Right cardiac atrium (tissue), 5 donors: ENCODE measurements at regions not wholly inside any gene's neighbourhood (a gene's known extent, or its start where the extent isn't known, plus 50 kb on each side); places are given as distances from the start of the nearest gene placed in this dataset.

ENCODE experiments used
- ATAC-seq, 2 donors: fragments of 200-7000 bp; cut with Tn5 transposase; one replicate each; pipeline versions ENCODE4 v1.8.0 to v1.9.1; 2020; ENCODE audit warnings: moderate library complexity in 2 of 2, mild to moderate bottlenecking in 1 of 2
- DNase-seq, 3 donors: peaks; one replicate each; pipeline ENCODE4 v3.0.0-alpha.2; 2020
- H3K27ac ChIP-seq: one replicate; pipeline ENCODE4 v1.5.1; 2013; ENCODE audit warnings: mild to moderate bottlenecking, low read length, control low read depth, moderate library complexity
- H3K27me3 ChIP-seq: one replicate; pipeline ENCODE4 v1.6.1; 2013; ENCODE audit not compliant: control insufficient read depth, insufficient read depth
- H3K4me1 ChIP-seq: one replicate; pipeline ENCODE4 v1.6.1; 2013; ENCODE audit warnings: low read length; ENCODE audit not compliant: control insufficient read depth, insufficient read depth
- H3K4me3 ChIP-seq: one replicate; pipeline ENCODE4 v1.5.1; 2013; ENCODE audit warnings: low read length, control low read depth
- H3K9me3 ChIP-seq: one replicate; pipeline ENCODE4 v1.6.1; 2013; ENCODE audit warnings: low read length; ENCODE audit not compliant: control insufficient read depth
- WGBS: extraction: QIAGEN DNeasy Blood & Tissue Kit; methylation state at CpG from one replicate; pipeline ENCODE4 v1.1.7; 2013; 5-methylcytosine and 5-hydroxymethylcytosine counted together
- intact Hi-C, 4 donors: fragments of 100-400 bp; cut with DNase I; formaldehyde crosslinking; loops; one replicate each; pipeline versions ENCODE4 v1.11.0 to v1.14.0; 2022 to 2023
- donor health status: healthy with polysubstance abuse.
- donor health status: DM: no; HTN: yes; CAD: no.
- donor health status: DM: no; HTN: no; CAD: no.
- donor health status: DM: no; HTN: yes; CAD: no; lungs with severe emphysema.
- donor health status: DM: yes; HTN: yes; CAD: no.

- H3K4me1 ChIP-seq, result no peaks in the 10 kb centered on the region
- WGBS, result 81% methylated on average over 37 of the region's 37 CpGs
- intact Hi-C loops, result no loop called here
- ATAC-seq (no peak), DNase-seq (no peak)
- H3K27ac ChIP-seq, result no peak overlapping the region
- no peak overlapping the region for H3K4me3 ChIP-seq
- H3K27me3 ChIP-seq, result no peaks in the 10 kb centered on the region
- no peaks in the 10 kb centered on the region for H3K9me3 ChIP-seq
Measured at GRCh38 chr6:166763606-166764472, 136.8 kb upstream of the RPS6KA2 start.

- intact Hi-C loops, result no loop called here
- H3K4me3 ChIP-seq, result no peak overlapping the region
- H3K27ac ChIP-seq, result no peak overlapping the region
- H3K9me3 ChIP-seq, result no peaks in the 10 kb centered on the region
- 80% methylated on average over 9 of the region's 9 CpGs for WGBS
- H3K4me1 ChIP-seq, result peaks cover 2% of the 10 kb centered on the region
- DNase-seq, result no peak
- no peaks in the 10 kb centered on the region for H3K27me3 ChIP-seq
- ATAC-seq, result no peak
Measured at GRCh38 chr6:166761801-166762200, 134.8 kb upstream of the RPS6KA2 start.

GRCh38 chr6:166760288-166760687 is 133.2 kb upstream of the RPS6KA2 start:
- WGBS, result 85% methylated on average over 11 of the region's 11 CpGs
- Histone ChIP-seq H3K27ac (no peak overlapping the region), H3K9me3 (no peaks in the 10 kb centered on the region), H3K4me3 (no peak overlapping the region), H3K27me3 (no peaks in the 10 kb centered on the region), H3K4me1 (peaks cover 2% of the 10 kb centered on the region)
- intact Hi-C loops, result no loop called here
- ATAC-seq (no peak), DNase-seq (no peak)

GRCh38 chr6:166758136-166758704 is 131.2 kb upstream of the RPS6KA2 start:
- H3K9me3 ChIP-seq, result no peaks in the 10 kb centered on the region
- H3K27ac ChIP-seq, result no peak overlapping the region
- no peak overlapping the region for H3K4me3 ChIP-seq
- H3K4me1 ChIP-seq, result peaks cover 2% of the 10 kb centered on the region
- DNase-seq (no peak), ATAC-seq (no peak)
- H3K27me3 ChIP-seq, result no peaks in the 10 kb centered on the region
- WGBS, result 49% methylated on average over 15 of the region's 15 CpGs
- intact Hi-C loops, result no loop called here

GRCh38 chr6:166757232-166758135 is 130.4 kb upstream of the RPS6KA2 start:
- Histone ChIP-seq H3K27me3 (no peaks in the 10 kb centered on the region), H3K27ac (no peak overlapping the region), H3K9me3 (no peaks in the 10 kb centered on the region), H3K4me1 (peaks cover 2% of the 10 kb centered on the region), H3K4me3 (peak overlapping the region; percentile 5)
- DNase-seq (no peak), ATAC-seq (peak; percentile 24 to 44)
- WGBS, result 14% methylated on average over 24 of the region's 24 CpGs
- intact Hi-C loops, result no loop called here

GRCh38 chr6:166754218-166755030 is 127.4 kb upstream of the RPS6KA2 start:
- WGBS, result 93% methylated on average over 13 of the region's 13 CpGs
- ATAC-seq, result no peak
- H3K4me3 ChIP-seq, result no peak overlapping the region
- no peaks in the 10 kb centered on the region for H3K9me3 ChIP-seq
- intact Hi-C loops, result no loop called here
- H3K4me1 ChIP-seq, result peaks cover 2% of the 10 kb centered on the region
- H3K27ac ChIP-seq, result no peak overlapping the region
- H3K27me3 ChIP-seq, result no peaks in the 10 kb centered on the region
- no peak for DNase-seq

GRCh38 chr6:166752928-166753721 is 126.1 kb upstream of the RPS6KA2 start:
- H3K27ac ChIP-seq, result no peak overlapping the region
- DNase-seq, result no peak
- no peaks in the 10 kb centered on the region for H3K9me3 ChIP-seq
- peaks cover 2% of the 10 kb centered on the region for H3K4me1 ChIP-seq
- intact Hi-C loops, result no loop called here
- WGBS, result 77% methylated on average over 6 of the region's 6 CpGs
- ATAC-seq, result no peak
- H3K27me3 ChIP-seq, result no peaks in the 10 kb centered on the region
- no peak overlapping the region for H3K4me3 ChIP-seq

- DNase-seq (no peak), ATAC-seq (no peak)
- Histone ChIP-seq H3K27ac (no peak overlapping the region), H3K4me3 (no peak overlapping the region), H3K27me3 (no peaks in the 10 kb centered on the region), H3K4me1 (no peaks in the 10 kb centered on the region), H3K9me3 (no peaks in the 10 kb centered on the region)
- intact Hi-C loops, result no loop called here
- 84% methylated on average over 9 of the region's 9 CpGs for WGBS
Measured at GRCh38 chr6:166752097-166752496, 125.0 kb upstream of the RPS6KA2 start.

GRCh38 chr6:166751051-166751595 is 124.1 kb upstream of the RPS6KA2 start:
- ATAC-seq, result no peak
- Histone ChIP-seq H3K27me3 (no peaks in the 10 kb centered on the region), H3K4me1 (no peaks in the 10 kb centered on the region), H3K9me3 (no peaks in the 10 kb centered on the region), H3K4me3 (no peak overlapping the region), H3K27ac (no peak overlapping the region)
- WGBS, result 55% methylated on average over 19 of the region's 19 CpGs
- intact Hi-C loops, result no loop called here
- DNase-seq, result no peak
